ENCODE measurements at regions not wholly inside any gene's neighbourhood (a gene's known extent, or its start where the extent isn't known, plus 50 kb on each side); places are given as distances from the start of the nearest gene placed in this dataset.
"Not testable (repeated sequence)": the region's sequence is repeated elsewhere in the genome, so short reads cannot be mapped to it uniquely, and the experiment has no call there.

DNA sequence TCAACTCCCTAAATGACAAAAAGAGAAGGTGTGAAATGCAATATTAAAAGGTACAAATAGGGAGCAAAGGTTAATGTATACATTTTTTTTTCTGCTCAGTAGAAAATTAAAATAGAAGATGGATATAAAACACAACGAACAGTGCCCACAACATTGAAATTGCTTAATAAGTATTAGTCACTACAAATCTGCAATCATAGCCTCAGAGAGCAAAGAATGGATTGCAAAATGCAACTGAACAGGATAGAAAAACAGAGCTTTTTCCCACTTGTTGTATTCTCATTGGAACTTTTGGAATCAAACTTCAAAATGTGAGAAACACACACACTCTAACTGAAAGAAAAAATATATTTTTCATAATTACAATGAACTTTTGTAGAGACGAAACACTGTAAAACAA, 552.2 kb upstream of the NCAM2 start:
- no peak for DNase-seq

DNA sequence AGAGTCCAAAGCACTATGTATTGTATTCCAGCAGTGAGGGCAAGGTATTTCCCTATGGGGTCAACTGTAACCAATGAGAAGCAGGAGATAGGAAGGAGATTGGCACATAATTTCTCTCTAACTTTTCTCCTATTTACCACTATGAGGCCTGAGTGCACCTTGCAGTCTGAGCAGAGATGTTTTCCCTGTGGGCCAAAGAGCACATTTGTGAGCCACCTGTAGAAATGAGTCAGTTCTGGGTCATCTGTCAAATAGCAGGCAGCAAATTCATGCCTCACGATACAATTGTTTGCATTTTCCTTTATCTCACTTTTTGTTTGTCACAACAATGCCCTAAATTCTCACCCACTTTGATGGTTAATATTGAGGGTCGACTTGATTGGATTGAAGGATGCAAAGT, 547.2 kb upstream of the NCAM2 start:
- DNase-seq: no peak

DNA sequence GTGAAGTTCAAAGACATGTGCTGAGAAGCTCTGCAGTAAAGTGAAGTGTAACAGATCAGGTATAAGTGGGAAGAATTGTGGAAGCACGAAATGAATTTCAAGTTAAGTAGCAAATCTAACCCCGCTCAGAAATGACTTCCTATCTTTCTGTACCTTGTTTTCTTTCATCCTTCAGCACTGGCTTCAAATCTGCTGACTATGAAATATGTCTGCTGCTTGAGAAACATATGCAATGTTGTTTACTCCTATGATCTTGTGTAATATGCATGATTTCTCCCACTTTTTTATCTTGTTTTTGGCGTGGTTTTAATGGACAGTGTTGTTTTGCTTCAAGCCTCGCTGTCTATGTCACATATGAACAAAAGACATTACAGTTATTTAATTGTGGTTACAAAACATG, 545.3 kb upstream of the NCAM2 start:
- DNase-seq: no peak

DNA sequence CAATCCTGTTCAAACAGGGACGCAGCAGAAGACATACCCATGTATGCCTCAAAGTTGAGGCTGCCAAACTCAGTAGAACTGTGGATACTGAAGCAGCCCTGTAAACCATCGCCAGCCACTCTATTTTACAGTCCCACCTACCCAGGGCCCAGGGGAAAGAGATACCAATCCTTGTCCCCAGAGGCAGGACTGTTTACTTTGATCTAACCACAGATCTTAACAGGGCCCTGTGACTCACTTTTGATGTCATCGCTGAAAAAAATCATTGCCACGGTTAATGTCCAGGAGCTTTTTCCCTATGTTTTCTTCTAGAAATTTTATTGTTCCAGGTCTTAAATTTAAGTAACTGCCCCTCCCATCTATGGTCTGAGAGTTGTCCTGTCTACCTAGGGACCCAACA, 538.4 kb upstream of the NCAM2 start:
- DNase-seq: no peak

DNA sequence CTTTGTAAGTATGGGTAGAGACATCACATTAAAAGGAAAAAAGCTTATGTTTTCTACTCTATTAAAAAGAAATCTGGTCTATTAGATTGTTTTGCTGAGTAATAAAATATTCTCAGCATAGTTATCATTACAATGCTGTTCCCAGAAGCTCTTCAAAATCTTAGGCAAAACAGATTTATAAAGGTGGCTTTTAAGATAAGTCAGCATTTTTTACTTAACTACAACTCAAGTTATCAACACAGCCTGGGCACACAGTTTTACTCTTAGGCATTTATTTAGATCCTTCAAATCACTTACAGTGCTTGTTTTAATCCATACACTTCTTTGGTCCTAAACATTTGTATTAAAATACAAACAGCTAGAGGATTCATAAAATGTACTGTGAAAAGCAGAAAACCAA, 534.8 kb upstream of the NCAM2 start:
- DNase-seq: no peak

DNA sequence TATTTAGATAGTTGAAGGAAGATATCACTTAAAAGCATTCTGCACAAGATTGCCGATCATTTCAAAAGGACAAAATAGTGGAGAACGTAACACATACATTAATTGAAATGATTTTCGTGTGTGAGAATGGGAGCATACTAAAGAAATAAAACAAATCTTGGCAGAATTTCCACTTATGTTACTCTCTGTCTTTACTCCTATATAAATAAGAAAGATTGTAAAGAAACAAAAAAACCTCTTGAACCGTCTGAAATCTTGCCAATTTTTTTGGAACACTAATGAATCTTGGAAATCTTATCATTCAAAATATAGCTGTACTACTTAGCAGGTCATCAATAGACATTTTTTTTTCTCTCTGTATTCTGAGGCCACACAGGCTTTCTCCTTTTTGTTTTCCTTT, 528.8 kb upstream of the NCAM2 start:
- no peak for DNase-seq

DNA sequence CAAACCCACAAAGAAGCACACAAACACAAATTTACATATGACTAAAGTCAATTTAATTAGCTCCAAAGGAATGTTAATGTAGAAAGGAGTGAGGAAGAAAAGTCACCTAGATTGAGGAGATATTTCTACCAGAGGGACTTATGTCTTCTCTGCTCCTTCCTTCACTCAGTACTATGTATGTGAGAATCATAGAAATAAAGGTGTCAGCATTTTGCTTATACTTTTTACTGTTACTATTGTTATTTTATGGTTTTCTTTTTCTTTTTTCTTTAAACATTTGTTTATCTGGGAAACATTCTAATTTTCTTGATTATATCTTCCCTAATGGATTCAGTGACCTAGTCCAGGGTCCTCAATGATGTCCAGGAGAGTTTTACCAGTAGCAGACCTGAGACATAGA, 511.9 kb upstream of the NCAM2 start:
- no peak for DNase-seq

DNA sequence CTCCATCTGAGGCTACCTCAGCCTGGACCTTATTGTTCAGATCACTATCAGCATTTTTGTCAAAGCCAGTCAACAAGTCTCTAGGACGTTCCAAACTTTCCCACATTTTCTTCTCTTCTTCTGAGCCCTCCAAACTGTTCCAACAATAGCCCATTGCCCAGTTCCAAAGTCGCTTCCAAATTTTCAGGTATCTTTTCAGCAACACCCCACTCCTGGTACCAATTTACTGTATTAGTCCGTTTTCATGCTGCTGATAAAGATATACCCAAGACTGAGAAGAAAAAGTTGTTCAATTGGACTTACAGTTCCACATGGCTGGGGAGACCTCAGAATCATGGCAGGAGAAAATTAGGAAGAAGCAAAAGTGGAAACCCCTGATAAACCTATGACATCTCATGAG, 495.3 kb upstream of the NCAM2 start:
- not testable (repeated sequence) for DNase-seq

DNA sequence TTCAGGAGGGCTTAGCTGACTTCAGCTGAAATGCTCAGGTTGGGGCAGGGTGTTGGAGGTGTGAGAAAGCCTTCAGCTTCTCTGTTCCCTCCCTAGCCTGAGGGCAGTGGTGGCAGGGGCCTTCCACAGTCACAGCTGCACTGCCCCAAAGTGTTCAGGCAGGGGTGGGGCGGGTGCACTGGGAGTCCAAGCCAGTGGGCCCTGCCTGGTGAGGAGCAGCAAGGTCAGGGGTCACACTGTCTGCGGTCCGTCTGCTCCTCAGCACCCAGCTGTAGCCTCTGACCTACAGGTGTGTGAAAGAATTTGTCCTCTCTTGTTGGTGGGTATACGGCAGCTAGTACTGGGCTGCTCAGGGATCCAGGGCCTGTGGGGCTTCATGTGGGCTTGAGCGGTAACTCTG, 490.4 kb upstream of the NCAM2 start:
- DNase-seq: no peak

DNA sequence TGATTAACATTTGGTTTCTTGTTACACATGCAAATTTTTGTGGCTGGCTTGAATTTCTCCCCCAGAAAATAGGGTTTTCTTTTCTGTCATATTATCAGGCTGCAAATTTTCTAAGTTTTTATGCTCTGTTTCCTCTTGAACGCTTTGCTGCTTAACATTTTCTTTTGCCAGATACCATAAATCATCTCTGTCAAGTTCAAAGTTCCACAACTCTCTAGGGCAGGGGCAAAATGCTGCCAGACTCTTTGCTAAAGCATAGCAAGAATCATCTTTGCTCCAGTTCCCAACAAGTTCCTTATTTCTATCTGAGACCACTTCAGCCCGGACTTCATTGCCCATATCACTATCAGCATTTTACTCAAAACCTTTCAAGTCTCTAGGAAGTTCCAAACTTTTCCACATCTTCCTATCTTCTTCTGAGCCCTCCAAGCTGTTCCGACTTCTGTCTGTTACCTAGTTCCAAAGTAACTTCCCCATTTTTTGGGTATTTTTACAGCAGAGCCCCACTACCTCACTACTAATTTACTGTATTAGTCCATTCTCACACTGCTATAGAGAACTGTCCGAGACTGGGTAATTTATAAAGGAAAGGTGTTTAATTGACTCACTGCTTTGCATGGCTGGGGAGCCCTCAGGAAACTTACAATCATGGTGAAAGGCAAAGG, 486.9 kb upstream of the NCAM2 start:
- DNase-seq: no peak

DNA sequence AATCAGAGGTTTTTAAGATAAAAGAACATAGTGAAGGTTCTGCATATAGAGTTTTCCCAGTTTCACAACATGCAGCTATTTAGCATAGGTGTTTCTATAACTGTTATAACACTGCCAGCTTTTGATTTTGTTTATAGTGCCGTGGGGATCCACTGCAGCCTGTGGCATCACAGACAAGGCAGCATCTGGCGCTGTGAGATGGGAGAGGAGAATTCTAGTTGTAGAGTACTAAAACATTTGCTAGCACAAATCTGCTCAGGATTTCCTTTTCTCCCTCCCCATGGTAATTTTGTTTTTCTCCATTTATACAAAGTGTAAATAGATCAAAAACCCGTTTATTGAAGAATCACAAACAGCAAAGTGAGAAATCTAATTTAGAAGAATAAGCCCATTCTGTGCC, 482.8 kb upstream of the NCAM2 start:
- no peak for DNase-seq

DNA sequence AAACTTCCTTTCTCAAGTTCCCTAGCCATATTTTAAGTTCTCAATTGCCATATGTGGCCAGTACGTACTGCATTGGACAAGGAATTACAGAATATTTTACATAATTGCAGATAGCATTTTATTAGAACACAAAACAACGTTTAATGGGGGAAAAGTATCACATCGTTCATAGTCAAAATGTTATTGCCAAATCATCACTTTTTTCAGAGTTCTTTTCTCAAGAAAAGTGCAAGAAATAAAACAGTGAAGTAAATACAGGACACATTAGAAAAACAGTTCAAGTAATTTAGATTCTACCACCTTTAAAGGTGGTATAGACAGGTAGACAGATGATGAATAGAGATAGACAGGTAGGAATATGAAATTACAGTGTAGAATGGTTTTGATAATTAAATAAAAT, 479.1 kb upstream of the NCAM2 start:
- DNase-seq: no peak

DNA sequence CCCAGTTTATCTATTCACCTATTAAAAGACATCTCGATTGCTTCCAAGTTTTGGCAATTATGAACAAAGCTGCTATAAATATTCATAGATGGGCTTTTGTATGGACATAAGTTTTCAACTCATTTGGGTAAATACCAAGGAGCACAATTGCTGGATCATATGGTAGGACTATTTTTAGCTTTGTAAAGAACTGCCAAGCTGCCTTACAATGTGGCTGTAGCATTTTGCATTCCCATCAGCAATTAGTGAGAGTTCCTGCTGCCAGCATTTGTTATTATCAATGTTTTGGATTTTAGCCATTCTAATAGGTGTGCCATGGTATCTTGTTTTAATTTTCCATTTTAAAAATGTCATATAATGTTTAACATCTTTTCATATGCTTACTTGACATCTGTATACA, 475.6 kb upstream of the NCAM2 start:
- no peak for DNase-seq

DNA sequence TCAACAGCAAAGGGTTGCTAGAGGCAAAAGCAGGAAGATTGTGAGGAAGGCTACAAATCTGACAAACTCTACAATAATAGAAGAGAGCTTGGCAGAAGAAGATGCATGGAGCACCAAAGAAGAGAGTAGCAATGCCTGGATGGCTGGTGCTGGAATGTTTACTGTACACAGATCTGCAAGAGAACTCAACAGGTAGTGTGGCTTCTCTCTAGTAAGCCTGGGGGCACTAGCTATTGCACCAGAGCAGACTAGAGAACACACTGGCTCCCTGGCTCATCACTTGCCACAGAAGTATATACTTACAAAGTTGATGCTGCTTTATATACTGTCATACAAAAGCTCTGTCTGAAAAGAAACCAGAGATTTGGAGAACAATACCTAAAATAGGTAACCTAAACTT, 475.0 kb upstream of the NCAM2 start:
- DNase-seq: no peak

DNA sequence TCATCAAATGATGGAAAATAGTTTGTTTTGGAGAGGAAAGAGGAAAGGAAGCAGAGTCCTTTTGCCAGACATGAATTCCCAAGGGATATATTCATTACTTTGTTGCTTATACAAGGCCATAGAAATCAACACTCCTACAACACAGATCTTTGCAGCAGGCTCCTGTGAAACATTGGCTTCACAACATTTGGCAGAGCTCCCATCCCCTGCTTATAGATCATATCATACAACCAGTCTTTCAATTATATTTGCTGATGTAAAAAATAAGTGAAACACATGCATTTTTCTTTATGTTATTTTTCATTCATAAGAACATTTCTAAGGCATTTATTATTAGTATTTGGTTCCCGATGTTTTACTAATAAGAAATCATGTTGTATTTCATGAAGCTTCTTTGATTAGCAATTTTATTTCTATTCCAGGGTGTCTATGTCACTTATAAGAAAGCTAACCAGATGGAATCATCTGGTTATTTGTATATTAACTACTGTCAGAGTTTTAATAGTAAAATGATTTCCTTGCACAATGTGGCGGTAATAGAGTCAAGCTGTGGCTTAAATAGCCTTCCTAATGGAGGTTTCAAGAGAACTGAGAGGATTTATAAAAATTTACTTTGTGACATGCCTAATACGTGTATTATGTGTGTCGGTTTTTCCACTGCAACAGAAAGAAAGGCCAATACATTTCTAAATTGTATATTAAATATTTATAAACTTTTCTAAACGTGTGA, 470.3 kb upstream of the NCAM2 start:
- DNase-seq: no peak

DNA sequence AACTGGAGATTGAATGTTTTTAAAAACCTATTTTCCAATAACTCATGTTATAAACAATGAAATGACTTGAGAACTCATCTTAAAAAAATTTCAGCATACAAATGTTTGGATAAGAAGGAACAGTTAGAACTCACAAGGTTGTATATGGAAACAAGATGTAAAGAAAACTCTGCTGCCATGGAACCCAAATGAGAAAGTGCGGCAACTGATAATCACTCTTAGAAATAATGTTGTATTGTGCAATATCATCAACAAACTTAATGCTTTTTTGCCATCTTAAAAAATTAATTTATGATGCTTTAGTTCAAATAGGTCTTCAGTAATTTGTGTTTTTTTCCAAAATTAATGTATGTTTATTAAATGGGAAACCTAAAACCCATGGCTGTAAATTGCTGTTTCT, 461.1 kb upstream of the NCAM2 start:
- no peak for DNase-seq

DNA sequence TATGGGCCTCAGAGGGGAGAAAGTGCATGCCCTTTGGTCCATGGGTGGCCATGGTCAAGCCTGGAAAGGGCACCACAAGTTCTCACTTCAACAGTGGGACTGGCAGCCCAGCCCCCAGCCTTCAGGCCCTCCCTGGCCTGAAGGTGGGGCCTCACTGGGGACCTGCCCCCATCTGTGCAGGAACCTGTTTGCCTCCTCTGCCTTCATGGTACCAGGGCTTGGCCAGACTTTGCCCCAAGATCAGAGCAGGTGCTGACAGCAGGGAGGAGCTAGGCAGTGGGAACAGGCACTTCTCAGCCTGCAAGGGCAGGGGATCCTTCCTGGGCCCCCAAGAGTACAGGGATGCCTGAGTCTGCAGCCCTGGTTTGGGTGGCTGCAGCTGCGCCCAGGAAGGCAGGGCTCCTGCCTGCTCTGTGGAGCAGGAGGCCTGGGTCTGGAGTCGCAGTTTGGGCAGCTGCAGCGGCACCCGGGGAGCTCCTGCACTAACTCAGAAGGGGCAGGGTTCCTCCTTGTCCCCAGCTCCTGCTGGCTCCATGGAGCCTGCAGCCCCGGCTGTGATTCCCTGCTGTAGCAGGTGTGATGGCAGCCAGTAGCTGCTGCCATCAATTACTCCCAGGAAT, 460.1 kb upstream of the NCAM2 start:
- DNase-seq: no peak

DNA sequence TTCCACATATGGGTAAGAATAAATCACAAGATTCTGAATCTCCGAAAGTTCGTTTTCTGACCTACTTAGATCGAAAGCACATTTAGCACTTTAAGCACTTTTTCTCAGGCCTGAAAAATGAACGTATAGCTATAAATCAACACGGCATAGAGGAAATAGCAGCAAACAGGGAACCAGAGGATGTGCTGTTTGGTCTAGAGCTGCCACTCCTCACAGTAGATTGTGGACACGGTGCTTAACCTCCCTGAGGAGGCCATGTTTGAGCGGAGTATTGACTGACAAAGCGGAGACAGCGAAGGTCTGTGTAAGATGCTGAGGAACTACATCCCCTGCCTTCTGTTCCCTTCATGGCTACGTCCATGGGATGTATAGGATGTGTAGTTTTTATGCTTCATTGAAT, 452.8 kb upstream of the NCAM2 start:
- no peak for DNase-seq

DNA sequence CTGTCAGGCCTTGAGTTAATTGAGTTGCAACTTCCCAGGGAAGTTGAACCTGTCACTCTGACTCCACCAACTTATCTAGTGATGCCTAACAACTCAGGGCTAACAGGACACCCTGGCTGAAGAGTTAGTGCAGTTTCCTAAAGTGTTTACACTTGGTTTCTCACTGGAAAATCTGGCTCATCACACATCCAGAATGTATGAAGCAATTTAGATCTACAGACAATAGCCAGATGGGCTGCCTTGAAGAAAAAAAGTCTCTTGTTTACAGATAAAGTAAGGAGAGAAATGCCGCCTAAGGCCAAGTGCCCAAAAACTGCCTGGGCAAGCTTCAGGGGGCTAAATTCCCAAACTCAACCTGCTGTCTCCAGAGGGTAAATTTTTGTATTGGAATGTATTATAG, 446.3 kb upstream of the NCAM2 start:
- DNase-seq: no peak

DNA sequence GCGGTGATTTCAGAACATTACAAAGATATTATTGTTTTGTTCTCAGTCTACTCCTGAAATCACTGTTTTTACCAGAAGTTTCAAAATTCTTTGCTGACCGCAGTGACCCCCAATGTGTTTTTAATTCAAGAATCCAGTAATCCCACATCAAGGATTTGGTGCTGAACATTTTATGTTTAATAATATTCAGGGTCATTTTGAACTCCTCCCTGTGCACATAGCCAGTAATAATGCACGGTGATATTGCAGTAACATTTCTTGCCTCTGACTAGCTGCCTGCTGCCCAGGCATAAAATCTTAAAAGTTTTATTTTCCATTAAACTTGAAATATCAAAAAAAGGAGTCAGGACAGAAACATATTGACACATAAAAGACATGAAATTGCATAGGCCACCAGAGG, 443.4 kb upstream of the NCAM2 start:
- DNase-seq: no peak

DNA sequence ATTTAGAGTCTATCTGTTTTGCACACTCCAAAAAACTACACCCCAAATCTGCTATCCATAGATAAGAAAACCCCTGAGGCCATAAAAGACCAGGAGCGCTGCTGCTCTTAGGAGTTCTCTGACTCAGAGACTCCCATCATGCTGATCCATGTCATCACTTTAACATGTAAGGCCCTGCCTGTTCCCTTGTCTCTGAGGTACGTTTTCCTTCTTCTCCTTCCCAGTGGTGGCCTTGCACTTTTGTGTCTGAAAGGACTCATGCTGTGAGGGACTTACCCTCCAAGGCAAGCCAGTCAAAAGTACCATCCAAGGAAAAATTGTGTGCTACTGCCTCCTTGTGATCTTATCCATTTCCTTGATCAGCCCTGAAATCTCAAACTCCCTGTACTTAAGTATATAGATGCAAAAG, 427.4 kb upstream of the NCAM2 start:
- no peak for DNase-seq

DNA sequence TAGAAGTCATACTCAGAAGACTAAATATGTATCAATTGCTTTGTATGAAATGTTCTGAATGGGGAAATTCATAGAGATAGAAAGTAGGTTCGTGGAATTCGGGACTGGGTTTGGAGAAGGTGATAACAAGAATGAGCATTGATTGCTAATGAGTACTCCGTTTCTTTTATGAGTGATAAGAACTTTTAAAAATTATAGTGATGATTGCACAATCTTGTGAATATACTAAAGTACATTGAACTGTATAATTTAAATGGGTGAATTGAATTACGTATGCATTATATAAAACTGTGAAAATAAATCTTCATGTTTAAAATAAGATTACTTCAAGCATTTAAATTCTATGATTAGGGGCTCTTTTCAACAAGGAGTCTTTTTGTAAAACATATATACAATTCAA, 425.6 kb upstream of the NCAM2 start:
- no peak for DNase-seq

DNA sequence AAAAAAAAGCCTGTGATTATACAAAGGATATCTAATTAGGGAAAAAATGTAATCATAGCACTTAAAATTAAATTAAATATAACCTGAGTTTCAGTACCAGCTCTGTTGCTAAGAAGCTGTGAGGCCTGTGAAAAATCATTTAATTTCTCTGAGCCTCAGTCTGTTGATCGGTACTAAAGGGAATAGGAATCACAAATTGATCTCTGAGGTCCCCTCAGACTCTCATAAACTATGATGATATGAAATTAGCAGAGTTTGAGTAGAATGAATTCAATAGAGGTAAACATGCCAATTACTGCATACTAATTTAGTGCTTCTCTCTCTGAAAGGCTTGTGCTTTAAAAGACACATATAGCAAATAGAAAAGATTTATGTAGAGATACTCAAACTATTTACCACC, 416.8 kb upstream of the NCAM2 start:
- no peak for DNase-seq

DNA sequence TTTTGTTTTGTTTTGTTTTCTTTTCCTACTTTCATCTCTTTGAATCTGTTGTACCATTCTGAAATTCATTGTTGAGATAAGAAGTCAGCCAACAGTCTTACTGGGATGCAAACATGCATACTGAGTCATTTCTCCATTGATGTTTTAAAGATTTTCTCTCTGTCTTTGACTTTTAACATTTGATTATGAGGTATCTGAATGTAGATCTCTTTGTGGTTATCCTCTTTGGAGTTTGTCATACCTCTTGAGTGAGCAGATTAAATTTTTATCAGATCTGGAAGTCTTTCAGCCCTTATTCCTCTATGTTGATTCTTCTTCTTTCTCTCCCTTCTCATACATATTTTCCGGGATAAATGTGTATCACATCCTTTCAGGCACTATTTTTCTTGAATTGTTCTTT, 406.9 kb upstream of the NCAM2 start:
- DNase-seq: no peak

DNA sequence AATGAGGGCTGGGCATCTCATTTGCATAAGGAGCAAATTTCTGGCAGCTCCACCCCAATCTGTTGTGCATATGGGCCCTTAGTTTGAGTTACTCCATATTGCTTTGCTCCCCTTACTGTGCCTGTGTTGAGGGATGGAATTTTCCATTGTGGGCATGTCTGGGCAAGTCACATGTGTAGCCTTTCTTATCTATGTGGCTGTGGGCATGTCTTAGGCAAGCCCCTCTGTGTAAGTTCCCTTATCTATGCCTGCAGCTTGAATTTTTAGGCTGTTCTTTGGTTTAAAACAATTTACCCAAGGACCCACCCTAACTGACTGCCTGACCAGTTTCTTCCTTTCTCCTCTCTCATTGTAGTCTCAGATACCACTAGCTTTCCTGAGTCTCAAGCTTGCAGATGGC, 405.7 kb upstream of the NCAM2 start:
- no peak for DNase-seq

Measured in NCI-H187 (cell line).